K562 (cell line): ENCODE measurements at regions not wholly inside any gene's neighbourhood (a gene's known extent, or its start where the extent isn't known, plus 50 kb on each side); places are given as distances from the start of the nearest gene placed in this dataset.

ENCODE experiments used
- ATAC-seq: fragments of 200-7000 bp; cut with Tn5 transposase; 3 replicates; pipeline ENCODE4 v1.9.1; 2020; ENCODE audit warnings: moderate library complexity
- BruUV-seq: library from RNA; stranded (reverse); fragments of 400-500 nt; replicated peaks from 2 replicates; lab custom pipeline; 2021; lab: Mats Ljungman, UMichigan
- CTCF ChIA-PET: fragments of 300-600 bp; formaldehyde crosslinking; extraction: SDS; loops from one replicate; lab custom pipeline; 2021; ENCODE audit warnings: low intra/inter-chr PET ratio; lab: Yijun Ruan, JAX
- POLR2A ChIA-PET: fragments of 300-600, 350-650 bp; sonication (Branson Sonifier 250); formaldehyde crosslinking; extraction: SDS; loops from one replicate; lab custom pipeline; 2021; ENCODE audit warnings: antibody characterized with exemption, inconsistent platforms; lab: Yijun Ruan, JAX
- DNase-seq, 4 experiments: peaks; one replicate each; pipeline versions ENCODE4 v3.0.0 to v3.0.0-alpha.2; 2011 to 2018; ENCODE audit warnings: low spot score in 3 of 4, mixed read lengths in 3 of 4; ENCODE audit errors: extremely low read depth in 1 of 4
- FAIRE-seq: peaks from 2 replicates; lab custom pipeline; 2011; peaks lifted over from hg19 to GRCh38; lab: Jason Lieb, UNC
- H2AFZ ChIP-seq: 2 replicates; pipeline ENCODE4 v1.6.0; 2011; ENCODE audit warnings: low read depth, low read length, control low read depth, inconsistent platforms
- H3K27ac ChIP-seq: fragments of 200-600 bp; 3 replicates; pipeline ENCODE4 v1.8.0; 2011; ENCODE audit warnings: low read depth, mild to moderate bottlenecking, control low read depth, inconsistent platforms, low read length, moderate library complexity, mixed read lengths; ENCODE audit errors: extremely low read depth
- H3K27me3 ChIP-seq, 2 experiments: fragments of 300-600 bp in 1 of 2; 2 replicates in 1 of 2; 3 replicates in 1 of 2; pipeline versions ENCODE4 v1.6.0 to v1.8.0; 2011; ENCODE audit warnings: inconsistent platforms in 2 of 2, low read length in 2 of 2, mild to moderate bottlenecking in 1 of 2, mixed read lengths in 1 of 2, moderate library complexity in 1 of 2; ENCODE audit not compliant: control insufficient read depth in 2 of 2, insufficient read depth in 2 of 2
- H3K36me3 ChIP-seq: fragments of 300-600 bp; 3 replicates; pipeline ENCODE4 v1.8.0; 2011; ENCODE audit warnings: mild to moderate bottlenecking, low read length, inconsistent platforms; ENCODE audit not compliant: control insufficient read depth, insufficient read depth
- H3K4me1 ChIP-seq, 2 experiments: fragments of 200-600 bp in 1 of 2; replicated peaks in 1 of 2; 2 replicates in 1 of 2; 3 replicates in 1 of 2; pipeline versions ENCODE4 v1.5.1 to v1.8.0; 2011; ENCODE audit warnings: inconsistent platforms in 2 of 2, low read length in 2 of 2, mild to moderate bottlenecking in 1 of 2, mixed read lengths in 1 of 2, moderate library complexity in 1 of 2; ENCODE audit not compliant: control insufficient read depth in 2 of 2, insufficient read depth in 2 of 2
- H3K4me2 ChIP-seq: 2 replicates; pipeline ENCODE4 v1.6.1; 2011; ENCODE audit warnings: low read length, control low read depth, inconsistent platforms, mixed read lengths; ENCODE audit not compliant: insufficient read depth
- H3K4me3 ChIP-seq: fragments of 200-600 bp; sonication (generic), shearing (Covaris generic); 2 replicates; pipeline ENCODE4 v1.5.1; 2016; ENCODE audit warnings: control low read depth, inconsistent platforms
- H3K79me2 ChIP-seq: fragments of 200-600 bp; 3 replicates; pipeline ENCODE4 v1.8.0; 2011; ENCODE audit warnings: low read length, inconsistent platforms; ENCODE audit not compliant: control insufficient read depth, insufficient read depth
- H3K9ac ChIP-seq, 2 experiments: 2 replicates each; pipeline versions ENCODE4 v1.6.0 to v1.6.1; 2011; ENCODE audit warnings: low read depth in 2 of 2, low read length in 2 of 2, control low read depth in 1 of 2, inconsistent platforms in 1 of 2, mild to moderate bottlenecking in 1 of 2, mixed read lengths in 1 of 2; ENCODE audit not compliant: insufficient read depth in 1 of 2
- H3K9me1 ChIP-seq: one replicate; pipeline ENCODE4 v1.6.0; 2011; ENCODE audit warnings: inconsistent platforms, mild to moderate bottlenecking, low read length, moderate library complexity; ENCODE audit not compliant: control insufficient read depth, insufficient read depth
- H3K9me3 ChIP-seq: replicated peaks from 2 replicates; pipeline ENCODE4 v1.5.1; 2011; ENCODE audit warnings: low read depth, low read length, inconsistent platforms; ENCODE audit not compliant: control insufficient read depth, insufficient read depth
- H4K20me1 ChIP-seq: replicated peaks from 2 replicates; pipeline ENCODE4 v1.6.1; 2011; ENCODE audit warnings: low read length, inconsistent platforms, mixed read lengths; ENCODE audit not compliant: control insufficient read depth, insufficient read depth
- BRCA1 ChIP-seq, 2 experiments: fragments of 450-650 bp in 1 of 2; sonication (generic) in 1 of 2; formaldehyde crosslinking in 1 of 2; IDR thresholded peaks; 2 replicates each; pipeline versions ENCODE4 v1.5.0 to v1.6.1; 2017 to 2020; ENCODE audit warnings: mild to moderate bottlenecking in 1 of 2, missing genetic modification reagents in 1 of 2
- GTF2A2 ChIP-seq: IDR thresholded peaks from 2 replicates; pipeline ENCODE4 v1.6.1; 2016; ENCODE audit warnings: mild to moderate bottlenecking, missing genetic modification characterization, missing compliant biosample characterization
- KLF13 ChIP-seq: fragments of 450-650 bp; IDR thresholded peaks from 2 replicates; pipeline ENCODE4 v1.6.1; 2016; ENCODE audit warnings: missing genetic modification characterization, low read depth, mild to moderate bottlenecking, missing compliant biosample characterization, moderate library complexity, borderline replicate concordance
- MAFK ChIP-seq: IDR thresholded peaks from 2 replicates; pipeline ENCODE4 v1.6.1; 2011; ENCODE audit warnings: low read length, improper control_type of control experiment
- ZKSCAN3 ChIP-seq: fragments of 250-450 bp; sonication (Bioruptor Pico); IDR thresholded peaks from 2 replicates; pipeline ENCODE4 v1.4.0; 2020
- WGBS: fragments of 100-300 bp; shearing (Covaris generic); methylation state at CpG from one replicate; pipeline ENCODE4 v1.1.6; 2016; ENCODE audit warnings: low coverage, mixed read lengths; ENCODE audit not compliant: insufficient coverage; ENCODE audit errors: missing lambda C conversion rate; 5-methylcytosine and 5-hydroxymethylcytosine counted together
- in situ Hi-C: fragments of 300-500 bp; cut with MboI; formaldehyde crosslinking; loops from 4 replicates; pipeline ENCODE4 v1.15.0; 2018; ENCODE audit warnings: inconsistent platforms, mixed read lengths
- intact Hi-C: fragments of 100-400 bp; cut with micrococcal nuclease; formaldehyde crosslinking; loops from 2 replicates; pipeline ENCODE4 v1.14.2; 2022
- TF ChIP-seq, protein P1 (sequence below): fragments of 450-650 bp; conservative IDR thresholded peaks from 2 replicates; pipeline ENCODE4 v1.6.1; 2016; ENCODE audit warnings: missing genetic modification characterization, low read depth, mild to moderate bottlenecking, control low read depth, missing compliant biosample characterization
- TF ChIP-seq, protein P2 (sequence below): fragments of 250-450 bp; sonication (Bioruptor Pico); IDR thresholded peaks from 2 replicates; pipeline ENCODE4 v1.4.0; 2020; ENCODE audit warnings: mild to moderate bottlenecking, moderate library complexity

DNA sequence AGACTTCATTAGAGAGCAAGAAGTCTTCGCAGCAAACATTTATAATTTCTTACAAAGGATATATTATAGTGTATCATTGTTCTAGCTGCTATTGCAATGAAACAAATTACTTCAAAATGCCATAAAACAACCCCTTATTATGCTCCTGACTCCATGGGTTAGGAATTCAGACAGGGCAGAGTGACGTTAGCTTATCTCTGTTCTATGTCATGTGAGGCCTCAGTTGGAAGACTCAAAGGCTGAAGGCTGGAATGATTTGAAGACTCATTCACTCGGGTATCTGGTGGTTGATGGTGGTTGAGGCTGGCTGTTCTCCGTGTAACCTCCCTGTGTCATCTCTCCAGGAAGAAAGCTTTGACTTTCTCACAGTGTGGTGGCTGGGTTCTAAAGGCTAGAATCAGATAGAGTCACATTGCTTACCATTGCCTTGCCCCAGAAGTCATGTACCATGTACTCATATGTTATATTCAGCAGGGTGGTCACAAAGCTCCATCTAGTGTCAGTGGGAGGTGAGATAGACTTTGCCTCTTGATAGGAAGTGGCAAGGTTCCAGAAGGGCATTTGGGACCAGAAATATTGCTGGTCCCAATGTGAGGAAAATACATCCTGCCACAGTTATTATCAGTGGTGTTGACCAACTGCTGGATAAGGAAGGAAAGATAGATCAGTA is 226.9 kb downstream of the TMEM38B start:
- no TSS peak for BruUV-seq
- ChIA-PET POLR2A (interaction anchor here (0.6 to 1.0 kb wide), 2 partner anchors 19 to 367 kb away, joined by 3 read pairs; no protein-coding TSS in a partner anchor), CTCF (no interaction called here)
- no peaks in the 10 kb centered on the region for H3K9me3 ChIP-seq
- H3K27ac ChIP-seq = no peak overlapping the region
- ATAC-seq = no peak
- no peaks in the 10 kb centered on the region for H3K4me1 ChIP-seq
- DNase-seq = no peak
- H3K4me3 ChIP-seq = no peak overlapping the region
- H3K36me3 ChIP-seq = no peaks in the 10 kb centered on the region
- in situ Hi-C loops (no loop called here), intact Hi-C loops (no loop called here)
- TF ChIP-seq MAFK (no peak), KLF13 (tag) (no peak), GTF2A2 (no peak), BRCA1 (IDR thresholded peaks at IDR 0.05) (no peak), BRCA1 (CRISPR knock-in tag; IDR thresholded peaks at IDR 0.05) (no peak), ZKSCAN3 (no peak)
- TF ChIP-seq, protein P1, sequence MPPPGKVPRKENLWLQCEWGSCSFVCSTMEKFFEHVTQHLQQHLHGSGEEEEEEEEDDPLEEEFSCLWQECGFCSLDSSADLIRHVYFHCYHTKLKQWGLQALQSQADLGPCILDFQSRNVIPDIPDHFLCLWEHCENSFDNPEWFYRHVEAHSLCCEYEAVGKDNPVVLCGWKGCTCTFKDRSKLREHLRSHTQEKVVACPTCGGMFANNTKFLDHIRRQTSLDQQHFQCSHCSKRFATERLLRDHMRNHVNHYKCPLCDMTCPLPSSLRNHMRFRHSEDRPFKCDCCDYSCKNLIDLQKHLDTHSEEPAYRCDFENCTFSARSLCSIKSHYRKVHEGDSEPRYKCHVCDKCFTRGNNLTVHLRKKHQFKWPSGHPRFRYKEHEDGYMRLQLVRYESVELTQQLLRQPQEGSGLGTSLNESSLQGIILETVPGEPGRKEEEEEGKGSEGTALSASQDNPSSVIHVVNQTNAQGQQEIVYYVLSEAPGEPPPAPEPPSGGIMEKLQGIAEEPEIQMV (tag) = no peak
- TF ChIP-seq, protein P2, sequence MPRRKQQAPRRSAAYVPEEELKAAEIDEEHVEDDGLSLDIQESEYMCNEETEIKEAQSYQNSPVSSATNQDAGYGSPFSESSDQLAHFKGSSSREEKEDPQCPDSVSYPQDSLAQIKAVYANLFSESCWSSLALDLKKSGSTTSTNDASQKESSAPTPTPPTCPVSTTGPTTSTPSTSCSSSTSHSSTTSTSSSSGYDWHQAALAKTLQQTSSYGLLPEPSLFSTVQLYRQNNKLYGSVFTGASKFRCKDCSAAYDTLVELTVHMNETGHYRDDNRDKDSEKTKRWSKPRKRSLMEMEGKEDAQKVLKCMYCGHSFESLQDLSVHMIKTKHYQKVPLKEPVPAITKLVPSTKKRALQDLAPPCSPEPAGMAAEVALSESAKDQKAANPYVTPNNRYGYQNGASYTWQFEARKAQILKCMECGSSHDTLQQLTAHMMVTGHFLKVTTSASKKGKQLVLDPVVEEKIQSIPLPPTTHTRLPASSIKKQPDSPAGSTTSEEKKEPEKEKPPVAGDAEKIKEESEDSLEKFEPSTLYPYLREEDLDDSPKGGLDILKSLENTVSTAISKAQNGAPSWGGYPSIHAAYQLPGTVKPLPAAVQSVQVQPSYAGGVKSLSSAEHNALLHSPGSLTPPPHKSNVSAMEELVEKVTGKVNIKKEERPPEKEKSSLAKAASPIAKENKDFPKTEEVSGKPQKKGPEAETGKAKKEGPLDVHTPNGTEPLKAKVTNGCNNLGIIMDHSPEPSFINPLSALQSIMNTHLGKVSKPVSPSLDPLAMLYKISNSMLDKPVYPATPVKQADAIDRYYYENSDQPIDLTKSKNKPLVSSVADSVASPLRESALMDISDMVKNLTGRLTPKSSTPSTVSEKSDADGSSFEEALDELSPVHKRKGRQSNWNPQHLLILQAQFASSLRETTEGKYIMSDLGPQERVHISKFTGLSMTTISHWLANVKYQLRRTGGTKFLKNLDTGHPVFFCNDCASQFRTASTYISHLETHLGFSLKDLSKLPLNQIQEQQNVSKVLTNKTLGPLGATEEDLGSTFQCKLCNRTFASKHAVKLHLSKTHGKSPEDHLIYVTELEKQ (CRISPR knock-in tag) = no peak
- H3K9ac ChIP-seq = no peak overlapping the region
- no peak overlapping the region for H2AFZ ChIP-seq
- no peaks in the 10 kb centered on the region for H3K9me1 ChIP-seq
- H3K79me2 ChIP-seq = no peaks in the 10 kb centered on the region
- H3K4me2 ChIP-seq = no peak overlapping the region
- FAIRE-seq = no peak
- 0% methylated on average over 4 of the region's 4 CpGs for WGBS
- H4K20me1 ChIP-seq = no peaks in the 10 kb centered on the region
- no peaks in the 10 kb centered on the region for H3K27me3 ChIP-seq
